ENCODE measurements at regions not wholly inside any gene's neighbourhood (a gene's known extent, or its start where the extent isn't known, plus 50 kb on each side); places are given as distances from the start of the nearest gene placed in this dataset.

DNA sequence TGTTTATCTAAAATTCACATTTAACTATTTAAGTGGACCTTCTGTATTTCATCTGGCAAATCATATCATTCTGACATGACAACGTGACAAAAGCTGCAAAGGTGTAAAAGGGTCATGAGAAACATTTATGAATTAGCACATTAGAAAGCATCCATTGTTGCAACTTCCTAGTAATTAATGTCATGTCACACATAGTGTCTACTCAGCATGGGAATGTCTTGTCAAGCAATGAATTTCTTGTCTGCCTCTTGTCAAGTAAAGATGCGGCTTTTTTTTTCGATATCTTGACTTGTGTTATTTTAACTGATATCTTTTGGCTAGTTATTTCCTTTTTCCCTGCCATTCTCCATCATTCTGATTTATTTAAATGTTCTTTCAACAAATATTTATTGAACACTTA, 463.5 kb upstream of the CXorf51B start:
- H3K9me3 ChIP-seq = no peaks in the 10 kb centered on the region
- no peak for DNase-seq
- 57 to 76% (median 69%) methylated on average over 3 of the region's 3 CpGs for WGBS, 5 donors
- no peaks in the 10 kb centered on the region for H3K36me3 ChIP-seq
- H3K4me3 ChIP-seq = no peak overlapping the region
- H3K27ac ChIP-seq = no peak overlapping the region
- H3K4me1 ChIP-seq = no peaks in the 10 kb centered on the region
- no peak for TF ChIP-seq POLR2A (IDR thresholded peaks at IDR 0.05)
- TF ChIP-seq EP300 (IDR thresholded peaks at IDR 0.05) = no peak
- TF ChIP-seq POLR2AphosphoS5 (IDR thresholded peaks at IDR 0.05) = no peak
- TF ChIP-seq, protein P1, sequence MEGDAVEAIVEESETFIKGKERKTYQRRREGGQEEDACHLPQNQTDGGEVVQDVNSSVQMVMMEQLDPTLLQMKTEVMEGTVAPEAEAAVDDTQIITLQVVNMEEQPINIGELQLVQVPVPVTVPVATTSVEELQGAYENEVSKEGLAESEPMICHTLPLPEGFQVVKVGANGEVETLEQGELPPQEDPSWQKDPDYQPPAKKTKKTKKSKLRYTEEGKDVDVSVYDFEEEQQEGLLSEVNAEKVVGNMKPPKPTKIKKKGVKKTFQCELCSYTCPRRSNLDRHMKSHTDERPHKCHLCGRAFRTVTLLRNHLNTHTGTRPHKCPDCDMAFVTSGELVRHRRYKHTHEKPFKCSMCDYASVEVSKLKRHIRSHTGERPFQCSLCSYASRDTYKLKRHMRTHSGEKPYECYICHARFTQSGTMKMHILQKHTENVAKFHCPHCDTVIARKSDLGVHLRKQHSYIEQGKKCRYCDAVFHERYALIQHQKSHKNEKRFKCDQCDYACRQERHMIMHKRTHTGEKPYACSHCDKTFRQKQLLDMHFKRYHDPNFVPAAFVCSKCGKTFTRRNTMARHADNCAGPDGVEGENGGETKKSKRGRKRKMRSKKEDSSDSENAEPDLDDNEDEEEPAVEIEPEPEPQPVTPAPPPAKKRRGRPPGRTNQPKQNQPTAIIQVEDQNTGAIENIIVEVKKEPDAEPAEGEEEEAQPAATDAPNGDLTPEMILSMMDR (IDR thresholded peaks at IDR 0.05) = no peak
- intact Hi-C loops (cut with DNase I; ENCODE audit: low total_unique reads) = no loop called here
- no peaks in the 10 kb centered on the region for H3K27me3 ChIP-seq

DNA sequence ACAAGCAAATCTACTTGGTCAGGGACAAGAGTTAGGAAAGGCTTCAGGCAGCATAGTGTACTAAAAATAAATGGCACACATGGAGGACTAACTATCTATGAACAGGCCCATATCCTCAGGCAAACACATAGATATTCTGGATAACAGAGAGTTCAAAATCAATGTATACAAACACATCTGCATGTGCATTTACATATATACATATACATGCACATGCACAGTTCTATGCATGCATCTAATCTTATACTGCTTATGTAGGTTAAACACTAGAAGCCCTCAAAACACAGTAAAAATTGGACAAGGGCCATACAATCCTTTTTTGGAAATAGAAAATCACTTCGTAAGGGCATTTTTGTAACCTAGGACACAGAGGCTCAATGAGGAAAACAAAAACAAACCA, 458.0 kb upstream of the CXorf51B start:
- no peak for DNase-seq
- 80 to 92% (median 89%) methylated on average over 1 of the region's 1 CpG for WGBS, 5 donors
- Histone ChIP-seq H3K4me3 (no peak overlapping the region), H3K36me3 (no peaks in the 10 kb centered on the region), H3K9me3 (no peaks in the 10 kb centered on the region), H3K4me1 (no peaks in the 10 kb centered on the region), H3K27ac (no peak overlapping the region), H3K27me3 (no peaks in the 10 kb centered on the region)
- TF ChIP-seq, protein P1 (IDR thresholded peaks at IDR 0.05) = no peak
- no peak for TF ChIP-seq POLR2AphosphoS5 (IDR thresholded peaks at IDR 0.05)
- no peak for TF ChIP-seq EP300 (IDR thresholded peaks at IDR 0.05)
- no peak for TF ChIP-seq POLR2A (IDR thresholded peaks at IDR 0.05)
- intact Hi-C loops (cut with DNase I; ENCODE audit: low total_unique reads) = no loop called here

DNA sequence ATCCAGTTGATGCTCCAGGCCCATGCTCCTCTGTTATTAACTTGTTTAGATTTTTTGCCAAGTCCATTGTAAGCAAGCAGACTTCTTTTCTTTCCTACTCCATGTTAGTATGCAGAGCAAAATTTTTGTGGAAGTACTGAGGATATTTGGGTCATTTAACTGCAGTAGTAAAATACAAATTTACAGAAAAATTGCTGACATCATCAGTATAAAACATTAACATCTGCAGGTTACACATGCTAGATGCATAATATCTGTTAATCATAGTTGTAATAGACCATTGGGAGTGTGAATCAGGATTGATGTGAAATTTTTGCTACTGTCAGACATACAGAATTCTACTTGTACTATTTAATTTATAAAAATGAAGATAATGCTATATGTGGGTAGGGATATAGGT, 454.1 kb upstream of the CXorf51B start:
- DNase-seq = no peak
- intact Hi-C loops (cut with DNase I; ENCODE audit: low total_unique reads) = no loop called here
- Histone ChIP-seq H3K4me3 (no peak overlapping the region), H3K4me1 (no peaks in the 10 kb centered on the region), H3K9me3 (no peaks in the 10 kb centered on the region), H3K27ac (no peak overlapping the region), H3K36me3 (no peaks in the 10 kb centered on the region), H3K27me3 (no peaks in the 10 kb centered on the region)
- TF ChIP-seq POLR2AphosphoS5 (IDR thresholded peaks at IDR 0.05) (no peak), EP300 (IDR thresholded peaks at IDR 0.05) (no peak), POLR2A (IDR thresholded peaks at IDR 0.05) (no peak)
- TF ChIP-seq, protein P1 (IDR thresholded peaks at IDR 0.05) = no peak

DNA sequence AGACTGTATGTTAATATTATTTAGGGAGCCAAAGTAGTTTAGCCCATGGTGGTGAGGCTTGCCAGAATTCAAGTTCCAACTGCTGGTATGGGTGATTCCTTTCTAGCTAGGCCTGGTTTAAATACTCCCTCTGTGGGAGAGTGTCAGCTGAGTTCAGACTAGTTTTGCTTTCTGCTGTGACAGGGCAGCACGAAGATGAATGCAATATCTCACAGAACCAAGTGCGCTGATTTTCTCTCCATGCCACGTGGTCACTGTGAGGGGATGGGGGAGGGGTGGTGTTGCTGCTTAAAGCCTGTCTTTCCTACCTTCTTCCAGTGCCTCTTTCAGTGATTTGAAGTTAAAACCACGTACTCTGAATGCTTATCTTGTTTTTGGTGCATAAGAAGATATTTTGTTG, 445.7 kb upstream of the CXorf51B start:
- intact Hi-C loops (cut with DNase I; ENCODE audit: low total_unique reads) = no loop called here
- Histone ChIP-seq H3K4me1 (no peaks in the 10 kb centered on the region), H3K4me3 (no peak overlapping the region), H3K27me3 (no peaks in the 10 kb centered on the region), H3K36me3 (no peaks in the 10 kb centered on the region), H3K27ac (no peak overlapping the region), H3K9me3 (no peaks in the 10 kb centered on the region)
- TF ChIP-seq POLR2AphosphoS5 (IDR thresholded peaks at IDR 0.05) (no peak), POLR2A (IDR thresholded peaks at IDR 0.05) (no peak), EP300 (IDR thresholded peaks at IDR 0.05) (no peak)
- TF ChIP-seq, protein P1 (IDR thresholded peaks at IDR 0.05) = no peak
- WGBS, 5 donors = 41 to 61% (median 53%) methylated on average over 2 to 4 of the region's 4 CpGs
- DNase-seq = peak in 1 of 2 donors; percentile 0

Measured in stomach (tissue), 8 donors.